Ovary (tissue), 3 donors: ENCODE measurements at regions not wholly inside any gene's neighbourhood (a gene's known extent, or its start where the extent isn't known, plus 50 kb on each side); places are given as distances from the start of the nearest gene placed in this dataset.

Source experiments
- EP300 ChIP-seq: sonication (generic); formaldehyde crosslinking; IDR thresholded peaks from one replicate; pipeline ENCODE4 v1.6.1; 2017; ENCODE audit warnings: antibody characterized with exemption
- POLR2A ChIP-seq: fragments of 450-650 bp; IDR thresholded peaks from one replicate; pipeline ENCODE4 v1.6.1; 2017; ENCODE audit warnings: antibody characterized with exemption, mild to moderate bottlenecking, moderate library complexity
- TF ChIP-seq, protein P1 (sequence below), 3 donors: fragments of 450-650 bp in 2 of 3; fragments of 200-600 bp in 1 of 3; IDR thresholded peaks; one replicate each; pipeline versions ENCODE4 v1.5.1 to v1.8.0; 2016 to 2022; ENCODE audit warnings: antibody characterized with exemption in 3 of 3, mild to moderate bottlenecking in 1 of 3
- donor health status: DM: no; HTN: no; CAD: no.

DNA sequence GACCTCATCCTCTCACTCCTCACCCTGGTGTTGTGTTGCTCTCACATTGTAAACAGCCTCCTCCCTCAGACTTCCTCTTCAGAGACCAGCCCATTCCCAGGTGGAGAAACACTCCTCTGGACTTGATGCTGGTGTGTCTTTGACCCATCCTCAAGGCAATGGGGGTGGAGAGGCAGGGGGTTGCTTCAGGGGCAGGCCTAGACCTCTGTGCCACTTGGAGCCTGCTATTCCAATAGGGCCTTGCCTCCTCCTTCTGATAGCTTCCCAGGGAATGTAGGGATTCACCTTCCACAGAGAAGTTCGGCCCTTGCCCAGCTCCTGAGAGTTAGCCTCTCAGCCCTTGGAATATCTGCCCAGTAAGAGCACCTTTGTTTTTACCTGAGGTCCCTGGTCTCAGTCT lies 606.6 kb upstream of the CADM1 start:
- TF ChIP-seq, protein P1, sequence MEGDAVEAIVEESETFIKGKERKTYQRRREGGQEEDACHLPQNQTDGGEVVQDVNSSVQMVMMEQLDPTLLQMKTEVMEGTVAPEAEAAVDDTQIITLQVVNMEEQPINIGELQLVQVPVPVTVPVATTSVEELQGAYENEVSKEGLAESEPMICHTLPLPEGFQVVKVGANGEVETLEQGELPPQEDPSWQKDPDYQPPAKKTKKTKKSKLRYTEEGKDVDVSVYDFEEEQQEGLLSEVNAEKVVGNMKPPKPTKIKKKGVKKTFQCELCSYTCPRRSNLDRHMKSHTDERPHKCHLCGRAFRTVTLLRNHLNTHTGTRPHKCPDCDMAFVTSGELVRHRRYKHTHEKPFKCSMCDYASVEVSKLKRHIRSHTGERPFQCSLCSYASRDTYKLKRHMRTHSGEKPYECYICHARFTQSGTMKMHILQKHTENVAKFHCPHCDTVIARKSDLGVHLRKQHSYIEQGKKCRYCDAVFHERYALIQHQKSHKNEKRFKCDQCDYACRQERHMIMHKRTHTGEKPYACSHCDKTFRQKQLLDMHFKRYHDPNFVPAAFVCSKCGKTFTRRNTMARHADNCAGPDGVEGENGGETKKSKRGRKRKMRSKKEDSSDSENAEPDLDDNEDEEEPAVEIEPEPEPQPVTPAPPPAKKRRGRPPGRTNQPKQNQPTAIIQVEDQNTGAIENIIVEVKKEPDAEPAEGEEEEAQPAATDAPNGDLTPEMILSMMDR (IDR thresholded peaks at IDR 0.05), result no peak
- TF ChIP-seq POLR2A, result no peak
- no peak for TF ChIP-seq EP300
